Hepatocyte (in vitro differentiated cells): ENCODE measurements at regions not wholly inside any gene's neighbourhood (a gene's known extent, or its start where the extent isn't known, plus 50 kb on each side); places are given as distances from the start of the nearest gene placed in this dataset.

Source experiments
- EZH2 ChIP-seq: fragments of 200-600 bp; sonication (generic); IDR thresholded peaks from 2 replicates; pipeline ENCODE4 v1.6.1; 2016; ENCODE audit warnings: antibody characterized with exemption, mild to moderate bottlenecking, borderline replicate concordance
- EZH2phosphoT487 ChIP-seq: fragments of 200-600 bp; sonication (generic); IDR thresholded peaks from one replicate; pipeline ENCODE4 v1.6.1; 2018; ENCODE audit warnings: antibody characterized with exemption, mild to moderate bottlenecking, low read depth, moderate library complexity; ENCODE audit not compliant: unreplicated experiment, severe bottlenecking
- TF ChIP-seq, protein P1 (sequence below): fragments of 200-600 bp; sonication (generic); IDR thresholded peaks from 2 replicates; pipeline ENCODE4 v1.5.1; 2016; ENCODE audit warnings: antibody characterized with exemption, mild to moderate bottlenecking; ENCODE audit not compliant: poor library complexity

DNA sequence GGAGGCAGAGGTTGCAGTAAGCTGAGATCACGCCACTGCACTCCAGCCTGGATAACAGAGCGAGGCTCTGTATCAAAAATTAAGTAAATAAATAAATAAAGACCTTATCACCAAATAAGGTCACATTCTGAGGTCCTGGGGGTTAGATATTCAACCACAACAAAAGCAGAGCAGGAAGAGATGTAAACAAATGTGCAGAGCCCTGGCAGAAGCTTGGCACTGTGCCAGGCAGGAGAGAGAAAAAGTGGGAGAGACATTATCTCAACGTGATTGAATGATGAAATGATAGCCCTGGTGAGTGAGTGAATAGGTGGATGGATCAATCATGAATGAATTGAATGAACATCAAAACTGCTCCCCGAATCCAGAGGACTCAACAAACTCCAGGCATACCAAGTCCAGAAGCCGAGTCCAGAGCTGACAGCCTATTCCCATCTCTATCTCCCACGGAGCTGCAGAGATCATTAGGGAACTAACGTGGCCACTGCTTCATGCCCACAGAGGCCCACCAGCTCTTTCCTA, 150.7 kb downstream of the TOMM20 start:
- TF ChIP-seq, protein P1, sequence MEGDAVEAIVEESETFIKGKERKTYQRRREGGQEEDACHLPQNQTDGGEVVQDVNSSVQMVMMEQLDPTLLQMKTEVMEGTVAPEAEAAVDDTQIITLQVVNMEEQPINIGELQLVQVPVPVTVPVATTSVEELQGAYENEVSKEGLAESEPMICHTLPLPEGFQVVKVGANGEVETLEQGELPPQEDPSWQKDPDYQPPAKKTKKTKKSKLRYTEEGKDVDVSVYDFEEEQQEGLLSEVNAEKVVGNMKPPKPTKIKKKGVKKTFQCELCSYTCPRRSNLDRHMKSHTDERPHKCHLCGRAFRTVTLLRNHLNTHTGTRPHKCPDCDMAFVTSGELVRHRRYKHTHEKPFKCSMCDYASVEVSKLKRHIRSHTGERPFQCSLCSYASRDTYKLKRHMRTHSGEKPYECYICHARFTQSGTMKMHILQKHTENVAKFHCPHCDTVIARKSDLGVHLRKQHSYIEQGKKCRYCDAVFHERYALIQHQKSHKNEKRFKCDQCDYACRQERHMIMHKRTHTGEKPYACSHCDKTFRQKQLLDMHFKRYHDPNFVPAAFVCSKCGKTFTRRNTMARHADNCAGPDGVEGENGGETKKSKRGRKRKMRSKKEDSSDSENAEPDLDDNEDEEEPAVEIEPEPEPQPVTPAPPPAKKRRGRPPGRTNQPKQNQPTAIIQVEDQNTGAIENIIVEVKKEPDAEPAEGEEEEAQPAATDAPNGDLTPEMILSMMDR, result no peak
- no peak for TF ChIP-seq EZH2
- no peak for TF ChIP-seq EZH2phosphoT487
